ENCODE measurements at regions not wholly inside any gene's neighbourhood (a gene's known extent, or its start where the extent isn't known, plus 50 kb on each side); places are given as distances from the start of the nearest gene placed in this dataset.

- H3K27ac ChIP-seq: no peak overlapping the region
- no peak for TF ChIP-seq CTCF (IDR thresholded peaks at IDR 0.05)
- no peak for TF ChIP-seq ZFX (IDR thresholded peaks at IDR 0.05; ENCODE audit: borderline replicate concordance)
Measured at GRCh38 chr18:65548316-65548715, 202.5 kb upstream of the CDH7 start.

- H3K27ac ChIP-seq: no peak overlapping the region
- TF ChIP-seq ZFX (IDR thresholded peaks at IDR 0.05; ENCODE audit: borderline replicate concordance): no peak
- TF ChIP-seq CTCF (IDR thresholded peaks at IDR 0.05): no peak
Measured at GRCh38 chr18:65547046-65547445, 203.8 kb upstream of the CDH7 start.

GRCh38 chr18:65544701-65545100 lies 206.1 kb upstream of the CDH7 start:
- no peak overlapping the region for H3K27ac ChIP-seq
- no peak for TF ChIP-seq CTCF (IDR thresholded peaks at IDR 0.05)
- TF ChIP-seq ZFX (IDR thresholded peaks at IDR 0.05; ENCODE audit: borderline replicate concordance): no peak

- H3K27ac ChIP-seq: no peak overlapping the region
- TF ChIP-seq CTCF (IDR thresholded peaks at IDR 0.05) (no peak), ZFX (IDR thresholded peaks at IDR 0.05; ENCODE audit: borderline replicate concordance) (no peak)
Measured at GRCh38 chr18:65527879-65528633, 222.8 kb upstream of the CDH7 start.

GRCh38 chr18:65526099-65526498 lies 224.7 kb upstream of the CDH7 start:
- TF ChIP-seq CTCF (IDR thresholded peaks at IDR 0.05): no peak
- TF ChIP-seq ZFX (IDR thresholded peaks at IDR 0.05; ENCODE audit: borderline replicate concordance): no peak
- H3K27ac ChIP-seq: peak overlapping the region; percentile 79

- TF ChIP-seq ZFX (IDR thresholded peaks at IDR 0.05; ENCODE audit: borderline replicate concordance): no peak
- TF ChIP-seq CTCF (IDR thresholded peaks at IDR 0.05): no peak
- no peak overlapping the region for H3K27ac ChIP-seq
Measured at GRCh38 chr18:65523461-65523860, 227.4 kb upstream of the CDH7 start.

GRCh38 chr18:65522907-65523306 lies 227.9 kb upstream of the CDH7 start:
- TF ChIP-seq CTCF (IDR thresholded peaks at IDR 0.05): no peak
- no peak for TF ChIP-seq ZFX (IDR thresholded peaks at IDR 0.05; ENCODE audit: borderline replicate concordance)

More at GRCh38 chr18:65522907-65523306, 227.9 kb upstream of the CDH7 start:
- no peak overlapping the region for H3K27ac ChIP-seq

Data from 22Rv1 (cell line).